ENCODE measurements at regions not wholly inside any gene's neighbourhood (a gene's known extent, or its start where the extent isn't known, plus 50 kb on each side); places are given as distances from the start of the nearest gene placed in this dataset.

- no peak overlapping the region for H3K4me3 ChIP-seq (ENCODE audit: low read length)
- no peaks in the 10 kb centered on the region for H3K27me3 ChIP-seq (ENCODE audit: control insufficient read depth, insufficient read depth, low read length)
- intact Hi-C loops (cut with micrococcal nuclease) = no loop called here
- Mint-ChIP-seq H3K4me1 (no peaks in the 10 kb centered on the region), H3K36me3 (no peaks in the 10 kb centered on the region), H3K4me3 (no peak overlapping the region), H3K27ac (no peak overlapping the region), H3K27me3 (ENCODE audit: low read depth in 2 of 2) (no peaks in the 10 kb centered on the region), H3K9me3 (peaks cover 2% of the 10 kb centered on the region in 2 donors)
- WGBS (ENCODE audit: insufficient coverage) = 81% methylated on average over 4 of the region's 4 CpGs
- TF ChIP-seq CTCF (IDR thresholded peaks at IDR 0.05) = no peak
- DNase-seq = no peak
- H3K9me3 ChIP-seq (ENCODE audit: control insufficient read depth, insufficient read depth, low read length) = no peaks in the 10 kb centered on the region
- no peak overlapping the region for H3K27ac ChIP-seq (ENCODE audit: low read length)
- no peaks in the 10 kb centered on the region for H3K4me1 ChIP-seq (ENCODE audit: control insufficient read depth, insufficient read depth, low read length)
- no peak for ATAC-seq
- H3K36me3 ChIP-seq (ENCODE audit: control insufficient read depth, insufficient read depth, low read length) = no peaks in the 10 kb centered on the region
Measured at GRCh38 chr9:13596383-13596970, 317.0 kb upstream of the MPDZ start.

GRCh38 chr9:13590996-13591395 lies 311.5 kb upstream of the MPDZ start:
- H3K4me3 ChIP-seq (ENCODE audit: low read length) = no peak overlapping the region
- no peaks in the 10 kb centered on the region for H3K36me3 ChIP-seq (ENCODE audit: control insufficient read depth, insufficient read depth, low read length)
- no peak overlapping the region for H3K27ac Mint-ChIP-seq
- no peaks in the 10 kb centered on the region for H3K27me3 ChIP-seq (ENCODE audit: control insufficient read depth, insufficient read depth, low read length)
- no peak overlapping the region for H3K4me3 Mint-ChIP-seq
- intact Hi-C loops (cut with micrococcal nuclease) = no loop called here
- no peaks in the 10 kb centered on the region for H3K27me3 Mint-ChIP-seq (ENCODE audit: low read depth in 2 of 2)
- H3K9me3 ChIP-seq (ENCODE audit: control insufficient read depth, insufficient read depth, low read length) = no peaks in the 10 kb centered on the region
- H3K4me1 ChIP-seq (ENCODE audit: control insufficient read depth, insufficient read depth, low read length) = no peaks in the 10 kb centered on the region
- H3K9me3 Mint-ChIP-seq = peaks cover 8 to 9% of the 10 kb centered on the region in 2 donors
- H3K27ac ChIP-seq (ENCODE audit: low read length) = no peak overlapping the region
- no peaks in the 10 kb centered on the region for H3K36me3 Mint-ChIP-seq
- no peaks in the 10 kb centered on the region for H3K4me1 Mint-ChIP-seq
- no peak for DNase-seq
- 91% methylated on average over 1 of the region's 1 CpG for WGBS (ENCODE audit: insufficient coverage)
- ATAC-seq = no peak
- TF ChIP-seq CTCF (IDR thresholded peaks at IDR 0.05) = no peak

- no peaks in the 10 kb centered on the region for H3K27me3 Mint-ChIP-seq (ENCODE audit: low read depth in 2 of 2)
- Histone ChIP-seq H3K36me3 (ENCODE audit: control insufficient read depth, insufficient read depth, low read length) (no peaks in the 10 kb centered on the region), H3K4me1 (ENCODE audit: control insufficient read depth, insufficient read depth, low read length) (no peaks in the 10 kb centered on the region), H3K4me3 (ENCODE audit: low read length) (no peak overlapping the region), H3K27me3 (ENCODE audit: control insufficient read depth, insufficient read depth, low read length) (no peaks in the 10 kb centered on the region), H3K27ac (ENCODE audit: low read length) (no peak overlapping the region), H3K9me3 (ENCODE audit: control insufficient read depth, insufficient read depth, low read length) (no peaks in the 10 kb centered on the region)
- no peaks in the 10 kb centered on the region for H3K36me3 Mint-ChIP-seq
- peaks cover 10 to 18% of the 10 kb centered on the region in 2 donors for H3K9me3 Mint-ChIP-seq
- intact Hi-C loops (cut with micrococcal nuclease) = no loop called here
- TF ChIP-seq CTCF (IDR thresholded peaks at IDR 0.05) = no peak
- no peak overlapping the region for H3K4me3 Mint-ChIP-seq
- ATAC-seq (no peak), DNase-seq (no peak)
- WGBS (ENCODE audit: insufficient coverage) = 100% methylated on average over 1 of the region's 2 CpGs
- no peaks in the 10 kb centered on the region for H3K4me1 Mint-ChIP-seq
- no peak overlapping the region for H3K27ac Mint-ChIP-seq
Measured at GRCh38 chr9:13589034-13589737, 309.7 kb upstream of the MPDZ start.

All from natural killer cell (primary cell).